OCI-LY1 (cell line): ENCODE measurements at regions not wholly inside any gene's neighbourhood (a gene's known extent, or its start where the extent isn't known, plus 50 kb on each side); places are given as distances from the start of the nearest gene placed in this dataset.

ENCODE experiments used
- CTCF ChIP-seq: fragments of 200-600 bp; sonication (generic), shearing (Covaris generic); IDR thresholded peaks from 2 replicates; pipeline ENCODE4 v1.5.1; 2017; ENCODE audit warnings: mild to moderate bottlenecking, antibody characterized with exemption, low read length, moderate library complexity, mixed read lengths
- EZH2 ChIP-seq: fragments of 200-600 bp; sonication (generic), shearing (Covaris generic); IDR thresholded peaks from 2 replicates; pipeline ENCODE4 v1.8.0; 2017; ENCODE audit warnings: borderline replicate concordance, mixed run types, mild to moderate bottlenecking, antibody characterized with exemption, low read length, moderate library complexity, mixed read lengths

- TF ChIP-seq CTCF (no peak), EZH2 (no peak)
These were observed 308.7 kb downstream of the PDGFC start for GRCh38 chr4:156662921-156663320.
